ENCODE measurements at regions not wholly inside any gene's neighbourhood (a gene's known extent, or its start where the extent isn't known, plus 50 kb on each side); places are given as distances from the start of the nearest gene placed in this dataset.

- TF ChIP-seq CTCF (IDR thresholded peaks at IDR 0.05; ENCODE audit: partially characterized antibody, unreplicated experiment): no peak
- DNase-seq: no peak
- H3K9me3 Mint-ChIP-seq (ENCODE audit: unreplicated experiment): peaks cover 3% of the 10 kb centered on the region
- H3K36me3 Mint-ChIP-seq (ENCODE audit: unreplicated experiment): no peaks in the 10 kb centered on the region
- H3K4me1 Mint-ChIP-seq (ENCODE audit: low read depth, unreplicated experiment): peaks cover 6% of the 10 kb centered on the region
- H3K27me3 Mint-ChIP-seq (ENCODE audit: unreplicated experiment): peaks cover under 1% of the 10 kb centered on the region
- no peak overlapping the region for H3K27ac Mint-ChIP-seq (ENCODE audit: unreplicated experiment)
- no peak overlapping the region for H3K4me3 Mint-ChIP-seq (ENCODE audit: unreplicated experiment)
Observed at GRCh38 chr12:92554158-92555073, 148.4 kb upstream of the PLEKHG7 start.

- no peak for TF ChIP-seq CTCF (IDR thresholded peaks at IDR 0.05; ENCODE audit: partially characterized antibody, unreplicated experiment)
- DNase-seq: no peak
- H3K4me1 Mint-ChIP-seq (ENCODE audit: low read depth, unreplicated experiment): peaks cover 2% of the 10 kb centered on the region
- H3K27me3 Mint-ChIP-seq (ENCODE audit: unreplicated experiment): peaks cover 1% of the 10 kb centered on the region
- no peak overlapping the region for H3K27ac Mint-ChIP-seq (ENCODE audit: unreplicated experiment)
- no peaks in the 10 kb centered on the region for H3K36me3 Mint-ChIP-seq (ENCODE audit: unreplicated experiment)
- no peak overlapping the region for H3K4me3 Mint-ChIP-seq (ENCODE audit: unreplicated experiment)
- peaks cover 3% of the 10 kb centered on the region for H3K9me3 Mint-ChIP-seq (ENCODE audit: unreplicated experiment)
Observed at GRCh38 chr12:92553389-92553788, 149.4 kb upstream of the PLEKHG7 start.

GRCh38 chr12:92552412-92553108 is 150.2 kb upstream of the PLEKHG7 start:
- peaks cover 2% of the 10 kb centered on the region for H3K4me1 Mint-ChIP-seq (ENCODE audit: low read depth, unreplicated experiment)
- H3K36me3 Mint-ChIP-seq (ENCODE audit: unreplicated experiment): no peaks in the 10 kb centered on the region
- peaks cover 1% of the 10 kb centered on the region for H3K27me3 Mint-ChIP-seq (ENCODE audit: unreplicated experiment)
- no peak overlapping the region for H3K27ac Mint-ChIP-seq (ENCODE audit: unreplicated experiment)
- DNase-seq: no peak
- H3K9me3 Mint-ChIP-seq (ENCODE audit: unreplicated experiment): peaks cover 3% of the 10 kb centered on the region
- no peak overlapping the region for H3K4me3 Mint-ChIP-seq (ENCODE audit: unreplicated experiment)
- no peak for TF ChIP-seq CTCF (IDR thresholded peaks at IDR 0.05; ENCODE audit: partially characterized antibody, unreplicated experiment)

- no peak overlapping the region for H3K27ac Mint-ChIP-seq (ENCODE audit: unreplicated experiment)
- H3K9me3 Mint-ChIP-seq (ENCODE audit: unreplicated experiment): peaks cover 3% of the 10 kb centered on the region
Observed at GRCh38 chr12:92551853-92552397, 150.9 kb upstream of the PLEKHG7 start.

More at GRCh38 chr12:92551853-92552397, 150.9 kb upstream of the PLEKHG7 start:
- H3K27me3 Mint-ChIP-seq (ENCODE audit: unreplicated experiment): peaks cover 1% of the 10 kb centered on the region
- no peak for TF ChIP-seq CTCF (IDR thresholded peaks at IDR 0.05; ENCODE audit: partially characterized antibody, unreplicated experiment)
- DNase-seq: no peak
- peaks cover 2% of the 10 kb centered on the region for H3K4me1 Mint-ChIP-seq (ENCODE audit: low read depth, unreplicated experiment)
- H3K36me3 Mint-ChIP-seq (ENCODE audit: unreplicated experiment): no peaks in the 10 kb centered on the region
- H3K4me3 Mint-ChIP-seq (ENCODE audit: unreplicated experiment): no peak overlapping the region
